T47D (cell line): ENCODE measurements at regions not wholly inside any gene's neighbourhood (a gene's known extent, or its start where the extent isn't known, plus 50 kb on each side); places are given as distances from the start of the nearest gene placed in this dataset.

ENCODE experiments used
- DNase-seq, 2 experiments: peaks; one replicate each; pipeline versions ENCODE4 v3.0.0 to v3.0.0-alpha.2; 2011 to 2012; ENCODE audit warnings: low read depth in 1 of 2, low spot score in 1 of 2
- JUND ChIP-seq: IDR thresholded peaks from 2 replicates; pipeline ENCODE4 v1.6.1; 2012; ENCODE audit warnings: low read depth
- in situ Hi-C: cut with HindIII; loops from 2 replicates; pipeline ENCODE4 v1.10.0; 2016; ENCODE audit warnings: low sequenced_read_pairs, low pct_unique_long_range_greater_than_20kb

DNA sequence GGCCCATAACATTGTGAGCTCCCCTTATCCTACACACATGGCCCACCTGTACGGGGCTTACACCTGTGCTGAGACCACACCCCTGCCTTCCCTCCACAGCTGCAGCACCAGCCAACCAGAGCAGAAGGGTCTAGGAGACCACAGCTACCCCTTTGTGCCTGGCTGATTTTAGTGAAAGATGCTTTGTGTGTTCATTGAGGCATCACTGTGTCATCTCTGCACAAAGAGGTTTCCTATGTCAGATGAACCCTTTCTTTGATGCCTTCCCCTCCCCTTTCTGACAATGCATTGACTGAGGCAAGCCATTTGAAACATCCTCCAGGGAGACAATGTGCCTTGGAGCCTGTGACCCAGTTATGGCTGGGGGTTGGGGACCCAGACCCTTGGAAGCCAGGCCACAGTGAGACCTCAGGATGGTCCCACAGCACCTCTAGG is 54.9 kb upstream of the SLC7A14 start:
- no peak for TF ChIP-seq JUND
- in situ Hi-C loops = no loop called here
- no peak for DNase-seq

DNA sequence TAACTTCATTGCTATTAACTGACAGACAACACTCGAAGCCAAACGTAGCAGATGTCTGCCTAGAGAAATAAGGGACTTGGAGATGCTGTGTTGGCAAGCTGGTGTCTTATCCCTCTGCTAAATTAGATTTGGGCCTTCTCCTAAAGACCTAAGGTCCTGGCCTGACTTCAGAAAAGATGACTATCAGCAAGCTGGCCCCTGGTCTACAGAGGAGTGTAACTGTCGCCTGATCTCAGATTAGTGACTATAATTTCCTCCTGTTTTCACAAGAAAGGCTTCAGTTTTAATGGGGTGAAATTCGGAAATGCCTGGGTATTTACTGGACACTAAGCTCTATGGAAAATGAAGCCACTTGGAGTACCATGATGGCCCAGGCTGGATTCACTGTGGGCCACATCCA is 53.1 kb upstream of the SLC7A14 start:
- DNase-seq = no peak
- no peak for TF ChIP-seq JUND
- in situ Hi-C loops = no loop called here

DNA sequence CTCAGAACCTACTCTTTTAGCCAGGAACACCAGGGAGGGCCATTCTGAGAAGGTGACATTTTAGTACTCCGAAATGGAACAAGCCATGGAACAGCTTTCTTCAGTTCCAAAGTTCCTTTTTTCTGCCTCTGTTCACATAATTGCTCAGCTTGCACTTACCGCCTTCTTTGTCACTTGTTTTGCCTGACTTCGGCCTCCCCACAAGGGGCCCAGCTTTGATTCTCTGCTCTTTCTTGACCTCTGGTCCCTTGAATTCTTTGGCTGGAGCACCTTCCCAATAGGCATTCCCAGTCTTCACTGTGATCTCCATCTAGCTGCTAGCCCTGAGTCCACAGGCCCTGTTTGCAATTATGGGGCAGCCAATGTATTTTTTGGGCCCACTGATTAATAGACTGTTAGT is 51.4 kb upstream of the SLC7A14 start:
- no peak for DNase-seq
- in situ Hi-C loops = no loop called here
- TF ChIP-seq JUND = no peak

DNA sequence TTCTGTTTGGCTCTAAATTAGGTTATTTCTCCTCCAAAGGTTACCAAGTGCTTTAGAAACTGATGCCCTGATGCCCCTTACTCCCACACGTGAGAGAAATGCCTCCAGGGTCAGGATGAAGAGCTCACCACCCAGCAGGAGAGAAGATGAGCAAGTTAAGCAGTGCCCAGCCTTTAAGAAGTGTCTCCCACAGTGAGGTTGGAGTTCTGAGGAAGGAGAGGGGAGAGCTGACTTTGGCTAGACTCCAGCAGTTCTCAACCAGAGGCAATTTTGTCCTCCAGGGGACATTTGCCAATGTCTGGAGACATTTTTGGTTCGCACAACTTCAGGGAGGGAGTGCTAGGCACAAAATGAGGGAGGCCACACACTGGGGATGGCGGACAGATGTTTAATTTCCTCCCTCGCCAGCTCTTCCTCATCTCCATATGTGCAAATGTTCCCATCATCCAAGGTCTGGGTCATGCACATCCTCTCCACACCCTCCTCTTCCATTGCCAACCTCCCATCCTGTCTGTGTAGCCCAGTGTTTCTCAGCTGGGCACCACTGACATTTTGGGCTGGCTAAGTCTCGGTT is 50.6 kb upstream of the SLC7A14 start:
- in situ Hi-C loops = no loop called here
- no peak for TF ChIP-seq JUND

More for the DNA sequence above, 50.6 kb upstream of the SLC7A14 start:
- no peak for DNase-seq
